ENCODE measurements at regions not wholly inside any gene's neighbourhood (a gene's known extent, or its start where the extent isn't known, plus 50 kb on each side); places are given as distances from the start of the nearest gene placed in this dataset.

- Histone ChIP-seq H3K9me1 (ENCODE audit: control insufficient read depth, extremely low read depth, insufficient read depth, low read length) (no peaks in the 10 kb centered on the region), H3K9me3 (ENCODE audit: control insufficient read depth, low read depth, low read length) (no peaks in the 10 kb centered on the region), H4K20me1 (ENCODE audit: control insufficient read depth, extremely low read depth, insufficient read depth, low read length) (no peaks in the 10 kb centered on the region), H3K27me3 (ENCODE audit: control insufficient read depth, extremely low read depth, insufficient read depth, low read length) (no peaks in the 10 kb centered on the region), H3K4me2 (ENCODE audit: control insufficient read depth, extremely low read depth, insufficient read depth, low read depth, low read length) (no peak overlapping the region), H3K36me3 (ENCODE audit: control insufficient read depth in 2 of 2, extremely low read depth in 1 of 2, insufficient read depth in 2 of 2, low read length in 2 of 2) (no peaks in the 10 kb centered on the region), H3K9ac (ENCODE audit: control insufficient read depth, extremely low read depth, insufficient read depth, low read length) (no peak overlapping the region), H3K4me1 (ENCODE audit: control insufficient read depth, extremely low read depth, insufficient read depth, low read length) (no peaks in the 10 kb centered on the region), H2AFZ (ENCODE audit: control insufficient read depth, low read length) (no peak overlapping the region), H3K79me2 (ENCODE audit: control insufficient read depth, insufficient read depth, low read length) (no peaks in the 10 kb centered on the region), H3K27ac (ENCODE audit: control insufficient read depth, insufficient read depth, low read length) (no peak overlapping the region), H3K4me3 (ENCODE audit: control insufficient read depth in 2 of 3, extremely low read depth in 1 of 3, insufficient read depth in 2 of 3, low read depth in 1 of 3, low read length in 3 of 3) (no peak overlapping the region)
- TF ChIP-seq CTCF (optimal IDR thresholded peaks at IDR 0.05 in 1 of 3, IDR thresholded peaks at IDR 0.05 in 1 of 3, conservative IDR thresholded peaks at IDR 0.05 in 1 of 3; ENCODE audit: extremely low read depth in 1 of 3, insufficient read depth in 2 of 3, low read length in 3 of 3) (no peak), EZH2 (IDR thresholded peaks at IDR 0.05; ENCODE audit: low read length) (no peak)
- no peak for FAIRE-seq
- dilution Hi-C loops (cut with MboI; ENCODE audit: extremely low pct_ligation_motif_present, low sequenced_read_pairs), result no loop called here
- no peak for DNase-seq (ENCODE audit: low read depth, low spot score)
Measured at GRCh38 chr2:128600581-128601297, 282.1 kb upstream of the HS6ST1 start.

GRCh38 chr2:128601298-128602037 lies 282.8 kb upstream of the HS6ST1 start:
- no peak overlapping the region for H3K4me2 ChIP-seq (ENCODE audit: control insufficient read depth, extremely low read depth, insufficient read depth, low read depth, low read length)
- H4K20me1 ChIP-seq (ENCODE audit: control insufficient read depth, extremely low read depth, insufficient read depth, low read length), result no peaks in the 10 kb centered on the region
- no peak overlapping the region for H3K9ac ChIP-seq (ENCODE audit: control insufficient read depth, extremely low read depth, insufficient read depth, low read length)
- no peaks in the 10 kb centered on the region for H3K36me3 ChIP-seq (ENCODE audit: control insufficient read depth in 2 of 2, extremely low read depth in 1 of 2, insufficient read depth in 2 of 2, low read length in 2 of 2)
- H3K4me3 ChIP-seq (ENCODE audit: control insufficient read depth in 2 of 3, extremely low read depth in 1 of 3, insufficient read depth in 2 of 3, low read depth in 1 of 3, low read length in 3 of 3), result no peak overlapping the region
- no peaks in the 10 kb centered on the region for H3K9me1 ChIP-seq (ENCODE audit: control insufficient read depth, extremely low read depth, insufficient read depth, low read length)
- TF ChIP-seq CTCF (optimal IDR thresholded peaks at IDR 0.05 in 1 of 3, IDR thresholded peaks at IDR 0.05 in 1 of 3, conservative IDR thresholded peaks at IDR 0.05 in 1 of 3; ENCODE audit: extremely low read depth in 1 of 3, insufficient read depth in 2 of 3, low read length in 3 of 3) (no peak), EZH2 (IDR thresholded peaks at IDR 0.05; ENCODE audit: low read length) (no peak)
- no peaks in the 10 kb centered on the region for H3K27me3 ChIP-seq (ENCODE audit: control insufficient read depth, extremely low read depth, insufficient read depth, low read length)
- H3K4me1 ChIP-seq (ENCODE audit: control insufficient read depth, extremely low read depth, insufficient read depth, low read length), result no peaks in the 10 kb centered on the region
- H3K27ac ChIP-seq (ENCODE audit: control insufficient read depth, insufficient read depth, low read length), result no peak overlapping the region
- dilution Hi-C loops (cut with MboI; ENCODE audit: extremely low pct_ligation_motif_present, low sequenced_read_pairs), result no loop called here
- no peak for DNase-seq (ENCODE audit: low read depth, low spot score)
- no peak for FAIRE-seq
- H3K9me3 ChIP-seq (ENCODE audit: control insufficient read depth, low read depth, low read length), result no peaks in the 10 kb centered on the region
- H3K79me2 ChIP-seq (ENCODE audit: control insufficient read depth, insufficient read depth, low read length), result no peaks in the 10 kb centered on the region
- no peak overlapping the region for H2AFZ ChIP-seq (ENCODE audit: control insufficient read depth, low read length)
